GM23338 (cell line): ENCODE measurements at regions not wholly inside any gene's neighbourhood (a gene's known extent, or its start where the extent isn't known, plus 50 kb on each side); places are given as distances from the start of the nearest gene placed in this dataset.

Source experiments
- ATAC-seq: fragments of 200-7000 bp; cut with Tn5 transposase; 3 replicates; pipeline ENCODE4 v1.9.1; 2020
- DNase-seq: peaks from one replicate; pipeline ENCODE4 v3.0.0-alpha.2; 2015; ENCODE audit warnings: low spot score
- H2AFZ ChIP-seq: fragments of 200-600 bp; sonication (generic); 2 replicates; pipeline ENCODE4 v1.8.0; 2016; ENCODE audit warnings: antibody characterized with exemption, mild to moderate bottlenecking, moderate library complexity
- H3F3A ChIP-seq: fragments of 200-600 bp; sonication (generic); replicated peaks from 2 replicates; pipeline ENCODE4 v1.8.0; 2017; ENCODE audit warnings: antibody characterized with exemption, mixed run types, low read depth
- H3K27ac ChIP-seq: fragments of 200-600 bp; sonication (generic); 2 replicates; pipeline ENCODE4 v1.6.1; 2016; ENCODE audit warnings: low read depth
- H3K27me3 ChIP-seq: fragments of 200-600 bp; sonication (generic); 2 replicates; pipeline ENCODE4 v1.8.0; 2016; ENCODE audit warnings: mild to moderate bottlenecking, mixed run types, moderate library complexity; ENCODE audit not compliant: insufficient read depth
- H3K36me3 ChIP-seq: fragments of 200-600 bp; sonication (generic); 2 replicates; pipeline ENCODE4 v1.8.0; 2016; ENCODE audit warnings: mild to moderate bottlenecking; ENCODE audit not compliant: insufficient read depth
- H3K4me1 ChIP-seq: fragments of 200-600 bp; sonication (generic); 2 replicates; pipeline ENCODE4 v1.8.0; 2016; ENCODE audit warnings: mild to moderate bottlenecking, moderate library complexity; ENCODE audit not compliant: insufficient read depth
- H3K4me2 ChIP-seq: fragments of 200-600 bp; sonication (generic); 2 replicates; pipeline ENCODE4 v1.7.1; 2017; ENCODE audit warnings: mixed run types
- H3K4me3 ChIP-seq: fragments of 200-600 bp; sonication (generic); 2 replicates; pipeline ENCODE4 v1.6.1; 2016; ENCODE audit warnings: mixed run types
- H3K79me2 ChIP-seq: fragments of 200-600 bp; sonication (generic); replicated peaks from 2 replicates; pipeline ENCODE4 v1.8.0; 2017; ENCODE audit warnings: mild to moderate bottlenecking; ENCODE audit not compliant: insufficient read depth
- H3K9me2 ChIP-seq: fragments of 200-600 bp; sonication (generic); 2 replicates; pipeline ENCODE4 v1.8.0; 2017; ENCODE audit not compliant: insufficient read depth
- H4K20me1 ChIP-seq: fragments of 200-600 bp; sonication (generic); replicated peaks from 2 replicates; pipeline ENCODE4 v1.8.0; 2017; ENCODE audit warnings: mild to moderate bottlenecking; ENCODE audit not compliant: insufficient read depth
- H3K27ac Mint-ChIP-seq: 2 replicates; pipeline ENCODE4 v1.8.0; 2020; ENCODE audit warnings: inconsistent platforms, mild to moderate bottlenecking, moderate library complexity, mixed read lengths
- H3K27me3 Mint-ChIP-seq: 3 replicates; pipeline ENCODE4 v1.8.0; 2022; ENCODE audit warnings: low read depth, mild to moderate bottlenecking, moderate library complexity, mixed read lengths, inconsistent platforms; ENCODE audit not compliant: insufficient read depth, poor library complexity
- H3K36me3 Mint-ChIP-seq: 3 replicates; pipeline ENCODE4 v1.8.0; 2021; ENCODE audit warnings: low read depth, mild to moderate bottlenecking, inconsistent platforms, moderate library complexity, mixed read lengths
- H3K4me1 Mint-ChIP-seq: 3 replicates; pipeline ENCODE4 v1.8.0; 2020; ENCODE audit warnings: mild to moderate bottlenecking, inconsistent platforms, mixed read lengths
- H3K4me3 Mint-ChIP-seq: 3 replicates; pipeline ENCODE4 v1.8.0; 2021; ENCODE audit warnings: moderate library complexity, mild to moderate bottlenecking, inconsistent platforms, mixed read lengths
- H3K9me3 Mint-ChIP-seq: 3 replicates; pipeline ENCODE4 v1.8.0; 2020; ENCODE audit warnings: moderate library complexity, mild to moderate bottlenecking, inconsistent platforms, mixed read lengths
- CREB1 ChIP-seq: fragments of 250-450 bp; sonication (Bioruptor Pico); IDR thresholded peaks from 2 replicates; pipeline ENCODE4 v1.5.0; 2020; ENCODE audit warnings: low read depth, mild to moderate bottlenecking, moderate library complexity
- EZH2phosphoT487 ChIP-seq: fragments of 200-600 bp; sonication (generic); IDR thresholded peaks from one replicate; pipeline ENCODE4 v1.8.1; 2018; ENCODE audit warnings: antibody characterized with exemption; ENCODE audit not compliant: unreplicated experiment
- ZNF114 ChIP-seq: fragments of 250-450 bp; sonication (Bioruptor Pico); IDR thresholded peaks from 2 replicates; pipeline ENCODE4 v1.5.0; 2020; ENCODE audit warnings: mild to moderate bottlenecking, moderate library complexity
- TF ChIP-seq, protein P1 (sequence below): fragments of 250-450 bp; sonication (Bioruptor Pico); IDR thresholded peaks from 2 replicates; pipeline ENCODE4 v1.5.0; 2020; ENCODE audit warnings: mild to moderate bottlenecking, moderate library complexity
- TF ChIP-seq, protein P2 (sequence below): IDR thresholded peaks from one replicate; pipeline ENCODE4 v1.6.1; 2018; ENCODE audit warnings: antibody characterized with exemption; ENCODE audit not compliant: unreplicated experiment
- TF ChIP-seq, protein P3 (sequence below): IDR thresholded peaks from 2 replicates; pipeline ENCODE4 v1.6.1; 2016; ENCODE audit warnings: antibody characterized with exemption
- TF ChIP-seq, protein P4 (sequence below), 2 experiments: fragments of 200-600 bp in 1 of 2; sonication (generic) in 1 of 2; conservative IDR thresholded peaks; 2 replicates each; pipeline versions ENCODE4 v1.5.1 to v1.6.1; 2016 to 2017; ENCODE audit warnings: antibody characterized with exemption in 2 of 2, low read depth in 2 of 2, mild to moderate bottlenecking in 2 of 2, moderate library complexity in 1 of 2

DNA sequence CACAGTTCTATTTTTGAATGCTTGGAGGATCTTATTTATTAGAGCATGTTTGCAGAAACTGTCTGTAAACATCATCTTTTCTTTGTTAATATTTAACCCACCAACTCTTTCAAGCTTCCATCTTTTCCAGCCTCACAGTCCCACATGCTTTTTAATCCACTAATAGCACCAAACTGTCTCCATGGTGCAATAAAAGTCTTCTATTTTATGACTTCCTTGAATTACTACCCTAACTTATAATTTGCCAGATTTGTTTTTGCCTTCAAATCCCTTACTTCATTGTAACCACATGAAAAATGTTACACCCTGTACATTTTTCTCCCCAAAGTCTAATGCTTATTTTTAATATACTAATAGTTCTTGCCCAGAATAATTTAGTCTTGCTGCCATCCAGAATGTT, 792.6 kb downstream of the PLCL1 start:
- no peak for ATAC-seq

DNA sequence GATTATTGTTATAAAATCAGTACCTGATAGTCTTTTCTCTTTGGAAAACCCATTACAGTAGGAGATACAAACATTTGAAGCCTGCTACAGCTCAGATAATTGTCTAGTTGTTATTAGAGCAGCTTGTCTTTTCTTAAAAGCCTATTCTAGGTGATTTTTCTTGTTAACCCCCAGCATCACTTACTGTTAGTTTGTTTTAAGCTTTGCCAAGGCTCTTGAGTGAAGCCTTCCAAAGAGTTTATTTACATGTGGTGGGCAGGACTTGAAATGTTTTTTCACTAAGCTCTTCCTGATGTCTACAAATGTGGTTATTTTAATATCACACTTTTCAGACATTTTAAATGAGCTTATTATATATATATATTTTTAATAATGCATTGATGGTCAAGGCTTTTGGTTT, 791.3 kb downstream of the PLCL1 start:
- no peak overlapping the region for H2AFZ ChIP-seq
- DNase-seq, result no peak
- TF ChIP-seq, protein P1, sequence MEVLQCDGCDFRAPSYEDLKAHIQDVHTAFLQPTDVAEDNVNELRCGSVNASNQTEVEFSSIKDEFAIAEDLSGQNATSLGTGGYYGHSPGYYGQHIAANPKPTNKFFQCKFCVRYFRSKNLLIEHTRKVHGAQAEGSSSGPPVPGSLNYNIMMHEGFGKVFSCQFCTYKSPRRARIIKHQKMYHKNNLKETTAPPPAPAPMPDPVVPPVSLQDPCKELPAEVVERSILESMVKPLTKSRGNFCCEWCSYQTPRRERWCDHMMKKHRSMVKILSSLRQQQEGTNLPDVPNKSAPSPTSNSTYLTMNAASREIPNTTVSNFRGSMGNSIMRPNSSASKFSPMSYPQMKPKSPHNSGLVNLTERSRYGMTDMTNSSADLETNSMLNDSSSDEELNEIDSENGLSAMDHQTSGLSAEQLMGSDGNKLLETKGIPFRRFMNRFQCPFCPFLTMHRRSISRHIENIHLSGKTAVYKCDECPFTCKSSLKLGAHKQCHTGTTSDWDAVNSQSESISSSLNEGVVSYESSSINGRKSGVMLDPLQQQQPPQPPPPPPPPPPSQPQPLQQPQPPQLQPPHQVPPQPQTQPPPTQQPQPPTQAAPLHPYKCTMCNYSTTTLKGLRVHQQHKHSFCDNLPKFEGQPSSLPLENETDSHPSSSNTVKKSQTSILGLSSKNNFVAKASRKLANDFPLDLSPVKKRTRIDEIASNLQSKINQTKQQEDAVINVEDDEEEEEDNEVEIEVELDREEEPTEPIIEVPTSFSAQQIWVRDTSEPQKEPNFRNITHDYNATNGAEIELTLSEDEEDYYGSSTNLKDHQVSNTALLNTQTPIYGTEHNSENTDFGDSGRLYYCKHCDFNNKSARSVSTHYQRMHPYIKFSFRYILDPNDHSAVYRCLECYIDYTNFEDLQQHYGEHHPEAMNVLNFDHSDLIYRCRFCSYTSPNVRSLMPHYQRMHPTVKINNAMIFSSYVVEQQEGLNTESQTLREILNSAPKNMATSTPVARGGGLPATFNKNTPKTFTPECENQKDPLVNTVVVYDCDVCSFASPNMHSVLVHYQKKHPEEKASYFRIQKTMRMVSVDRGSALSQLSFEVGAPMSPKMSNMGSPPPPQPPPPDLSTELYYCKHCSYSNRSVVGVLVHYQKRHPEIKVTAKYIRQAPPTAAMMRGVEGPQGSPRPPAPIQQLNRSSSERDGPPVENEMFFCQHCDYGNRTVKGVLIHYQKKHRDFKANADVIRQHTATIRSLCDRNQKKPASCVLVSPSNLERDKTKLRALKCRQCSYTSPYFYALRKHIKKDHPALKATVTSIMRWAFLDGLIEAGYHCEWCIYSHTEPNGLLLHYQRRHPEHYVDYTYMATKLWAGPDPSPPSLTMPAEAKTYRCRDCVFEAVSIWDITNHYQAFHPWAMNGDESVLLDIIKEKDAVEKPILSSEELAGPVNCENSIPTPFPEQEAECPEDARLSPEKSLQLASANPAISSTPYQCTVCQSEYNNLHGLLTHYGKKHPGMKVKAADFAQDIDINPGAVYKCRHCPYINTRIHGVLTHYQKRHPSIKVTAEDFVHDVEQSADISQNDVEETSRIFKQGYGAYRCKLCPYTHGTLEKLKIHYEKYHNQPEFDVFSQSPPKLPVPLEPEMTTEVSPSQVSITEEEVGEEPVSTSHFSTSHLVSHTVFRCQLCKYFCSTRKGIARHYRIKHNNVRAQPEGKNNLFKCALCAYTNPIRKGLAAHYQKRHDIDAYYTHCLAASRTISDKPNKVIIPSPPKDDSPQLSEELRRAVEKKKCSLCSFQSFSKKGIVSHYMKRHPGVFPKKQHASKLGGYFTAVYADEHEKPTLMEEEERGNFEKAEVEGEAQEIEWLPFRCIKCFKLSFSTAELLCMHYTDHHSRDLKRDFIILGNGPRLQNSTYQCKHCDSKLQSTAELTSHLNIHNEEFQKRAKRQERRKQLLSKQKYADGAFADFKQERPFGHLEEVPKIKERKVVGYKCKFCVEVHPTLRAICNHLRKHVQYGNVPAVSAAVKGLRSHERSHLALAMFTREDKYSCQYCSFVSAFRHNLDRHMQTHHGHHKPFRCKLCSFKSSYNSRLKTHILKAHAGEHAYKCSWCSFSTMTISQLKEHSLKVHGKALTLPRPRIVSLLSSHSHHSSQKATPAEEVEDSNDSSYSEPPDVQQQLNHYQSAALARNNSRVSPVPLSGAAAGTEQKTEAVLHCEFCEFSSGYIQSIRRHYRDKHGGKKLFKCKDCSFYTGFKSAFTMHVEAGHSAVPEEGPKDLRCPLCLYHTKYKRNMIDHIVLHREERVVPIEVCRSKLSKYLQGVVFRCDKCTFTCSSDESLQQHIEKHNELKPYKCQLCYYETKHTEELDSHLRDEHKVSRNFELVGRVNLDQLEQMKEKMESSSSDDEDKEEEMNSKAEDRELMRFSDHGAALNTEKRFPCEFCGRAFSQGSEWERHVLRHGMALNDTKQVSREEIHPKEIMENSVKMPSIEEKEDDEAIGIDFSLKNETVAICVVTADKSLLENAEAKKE, result no peak

More for the DNA sequence above, 792.6 kb downstream of the PLCL1 start:
- Histone ChIP-seq H3K9me2 (no peaks in the 10 kb centered on the region), H4K20me1 (no peaks in the 10 kb centered on the region), H3K4me3 (no peak overlapping the region), H3F3A (no peaks in the 10 kb centered on the region), H3K27ac (no peak overlapping the region), H3K27me3 (no peaks in the 10 kb centered on the region), H3K4me2 (no peak overlapping the region), H3K79me2 (no peaks in the 10 kb centered on the region), H3K36me3 (no peaks in the 10 kb centered on the region), H3K4me1 (0 out of 2 replicates have a peak, but pooled peaks cover 6% of the 10 kb centered on the region), H2AFZ (no peak overlapping the region)
- H3K27ac Mint-ChIP-seq, result no peak overlapping the region
- H3K9me3 Mint-ChIP-seq, result no peaks in the 10 kb centered on the region
- no peaks in the 10 kb centered on the region for H3K36me3 Mint-ChIP-seq
- H3K27me3 Mint-ChIP-seq, result no peaks in the 10 kb centered on the region
- no peak for DNase-seq
- TF ChIP-seq ZNF114 (CRISPR knock-in tag) (no peak), CREB1 (CRISPR knock-in tag) (no peak), EZH2phosphoT487 (no peak)
- TF ChIP-seq, protein P2, sequence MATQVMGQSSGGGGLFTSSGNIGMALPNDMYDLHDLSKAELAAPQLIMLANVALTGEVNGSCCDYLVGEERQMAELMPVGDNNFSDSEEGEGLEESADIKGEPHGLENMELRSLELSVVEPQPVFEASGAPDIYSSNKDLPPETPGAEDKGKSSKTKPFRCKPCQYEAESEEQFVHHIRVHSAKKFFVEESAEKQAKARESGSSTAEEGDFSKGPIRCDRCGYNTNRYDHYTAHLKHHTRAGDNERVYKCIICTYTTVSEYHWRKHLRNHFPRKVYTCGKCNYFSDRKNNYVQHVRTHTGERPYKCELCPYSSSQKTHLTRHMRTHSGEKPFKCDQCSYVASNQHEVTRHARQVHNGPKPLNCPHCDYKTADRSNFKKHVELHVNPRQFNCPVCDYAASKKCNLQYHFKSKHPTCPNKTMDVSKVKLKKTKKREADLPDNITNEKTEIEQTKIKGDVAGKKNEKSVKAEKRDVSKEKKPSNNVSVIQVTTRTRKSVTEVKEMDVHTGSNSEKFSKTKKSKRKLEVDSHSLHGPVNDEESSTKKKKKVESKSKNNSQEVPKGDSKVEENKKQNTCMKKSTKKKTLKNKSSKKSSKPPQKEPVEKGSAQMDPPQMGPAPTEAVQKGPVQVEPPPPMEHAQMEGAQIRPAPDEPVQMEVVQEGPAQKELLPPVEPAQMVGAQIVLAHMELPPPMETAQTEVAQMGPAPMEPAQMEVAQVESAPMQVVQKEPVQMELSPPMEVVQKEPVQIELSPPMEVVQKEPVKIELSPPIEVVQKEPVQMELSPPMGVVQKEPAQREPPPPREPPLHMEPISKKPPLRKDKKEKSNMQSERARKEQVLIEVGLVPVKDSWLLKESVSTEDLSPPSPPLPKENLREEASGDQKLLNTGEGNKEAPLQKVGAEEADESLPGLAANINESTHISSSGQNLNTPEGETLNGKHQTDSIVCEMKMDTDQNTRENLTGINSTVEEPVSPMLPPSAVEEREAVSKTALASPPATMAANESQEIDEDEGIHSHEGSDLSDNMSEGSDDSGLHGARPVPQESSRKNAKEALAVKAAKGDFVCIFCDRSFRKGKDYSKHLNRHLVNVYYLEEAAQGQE, result no peak
- TF ChIP-seq, protein P3, sequence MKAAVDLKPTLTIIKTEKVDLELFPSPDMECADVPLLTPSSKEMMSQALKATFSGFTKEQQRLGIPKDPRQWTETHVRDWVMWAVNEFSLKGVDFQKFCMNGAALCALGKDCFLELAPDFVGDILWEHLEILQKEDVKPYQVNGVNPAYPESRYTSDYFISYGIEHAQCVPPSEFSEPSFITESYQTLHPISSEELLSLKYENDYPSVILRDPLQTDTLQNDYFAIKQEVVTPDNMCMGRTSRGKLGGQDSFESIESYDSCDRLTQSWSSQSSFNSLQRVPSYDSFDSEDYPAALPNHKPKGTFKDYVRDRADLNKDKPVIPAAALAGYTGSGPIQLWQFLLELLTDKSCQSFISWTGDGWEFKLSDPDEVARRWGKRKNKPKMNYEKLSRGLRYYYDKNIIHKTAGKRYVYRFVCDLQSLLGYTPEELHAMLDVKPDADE, result no peak
- TF ChIP-seq, protein P4, sequence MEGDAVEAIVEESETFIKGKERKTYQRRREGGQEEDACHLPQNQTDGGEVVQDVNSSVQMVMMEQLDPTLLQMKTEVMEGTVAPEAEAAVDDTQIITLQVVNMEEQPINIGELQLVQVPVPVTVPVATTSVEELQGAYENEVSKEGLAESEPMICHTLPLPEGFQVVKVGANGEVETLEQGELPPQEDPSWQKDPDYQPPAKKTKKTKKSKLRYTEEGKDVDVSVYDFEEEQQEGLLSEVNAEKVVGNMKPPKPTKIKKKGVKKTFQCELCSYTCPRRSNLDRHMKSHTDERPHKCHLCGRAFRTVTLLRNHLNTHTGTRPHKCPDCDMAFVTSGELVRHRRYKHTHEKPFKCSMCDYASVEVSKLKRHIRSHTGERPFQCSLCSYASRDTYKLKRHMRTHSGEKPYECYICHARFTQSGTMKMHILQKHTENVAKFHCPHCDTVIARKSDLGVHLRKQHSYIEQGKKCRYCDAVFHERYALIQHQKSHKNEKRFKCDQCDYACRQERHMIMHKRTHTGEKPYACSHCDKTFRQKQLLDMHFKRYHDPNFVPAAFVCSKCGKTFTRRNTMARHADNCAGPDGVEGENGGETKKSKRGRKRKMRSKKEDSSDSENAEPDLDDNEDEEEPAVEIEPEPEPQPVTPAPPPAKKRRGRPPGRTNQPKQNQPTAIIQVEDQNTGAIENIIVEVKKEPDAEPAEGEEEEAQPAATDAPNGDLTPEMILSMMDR (conservative IDR thresholded peaks at IDR 0.05; ENCODE audit: low read depth in 2 of 2), result no peak
- H3K4me1 Mint-ChIP-seq, result peaks cover 2% of the 10 kb centered on the region; the same call in 1 of the 3 replicates
- H3K4me3 Mint-ChIP-seq, result no peak overlapping the region

More for the DNA sequence above, 791.3 kb downstream of the PLCL1 start:
- 0 out of 2 replicates have a peak, but pooled peaks cover 6% of the 10 kb centered on the region for H3K4me1 ChIP-seq
- no peaks in the 10 kb centered on the region for H3K79me2 ChIP-seq
- H4K20me1 ChIP-seq, result no peaks in the 10 kb centered on the region
- Mint-ChIP-seq H3K27ac (no peak overlapping the region), H3K4me3 (no peak overlapping the region), H3K36me3 (no peaks in the 10 kb centered on the region), H3K9me3 (no peaks in the 10 kb centered on the region), H3K27me3 (no peaks in the 10 kb centered on the region), H3K4me1 (peaks cover 2% of the 10 kb centered on the region; the same call in 1 of the 3 replicates)
- ATAC-seq, result no peak
- H3K27me3 ChIP-seq, result no peaks in the 10 kb centered on the region
- no peaks in the 10 kb centered on the region for H3K9me2 ChIP-seq
- no peak overlapping the region for H3K4me2 ChIP-seq
- no peak overlapping the region for H3K27ac ChIP-seq
- no peak overlapping the region for H3K4me3 ChIP-seq
- no peaks in the 10 kb centered on the region for H3F3A ChIP-seq
- H3K36me3 ChIP-seq, result no peaks in the 10 kb centered on the region
